HEK293 (cell line): ENCODE measurements at regions not wholly inside any gene's neighbourhood (a gene's known extent, or its start where the extent isn't known, plus 50 kb on each side); places are given as distances from the start of the nearest gene placed in this dataset.

ENCODE experiments used
- CTCF ChIA-PET: fragments of 350-600 bp; formaldehyde crosslinking; extraction: SDS; loops from one replicate; lab custom pipeline; 2021; ENCODE audit warnings: antibody characterized with exemption; lab: Yijun Ruan, JAX
- POLR2A ChIA-PET: fragments of 300-600 bp; formaldehyde crosslinking; extraction: SDS; loops from one replicate; lab custom pipeline; 2020; ENCODE audit warnings: antibody characterized with exemption, inconsistent platforms; lab: Yijun Ruan, JAX
- H3K27ac ChIP-seq: fragments of 200-500 bp; sonication (Bioruptor generic); 2 replicates; pipeline ENCODE4 v1.5.1; 2014; ENCODE audit warnings: low read depth, low read length, control low read depth, inconsistent platforms; ENCODE audit errors: extremely low read depth
- H3K36me3 ChIP-seq, 2 experiments: fragments of 200-500 bp in 1 of 2; sonication (Bioruptor generic) in 1 of 2; 1 replicate in 1 of 2; 2 replicates in 1 of 2; pipeline ENCODE4 v1.5.1; 2014 to 2017; ENCODE audit warnings: inconsistent platforms in 2 of 2, low read length in 2 of 2; ENCODE audit not compliant: control insufficient read depth in 2 of 2, insufficient read depth in 1 of 2
- H3K4me1 ChIP-seq: fragments of 200-500 bp; sonication (Bioruptor generic); 2 replicates; pipeline ENCODE4 v1.5.1; 2014; ENCODE audit warnings: mild to moderate bottlenecking, low read length, inconsistent platforms; ENCODE audit not compliant: control insufficient read depth, insufficient read depth
- H3K4me3 ChIP-seq: 2 replicates; pipeline ENCODE4 v1.5.1; 2011; ENCODE audit warnings: low read depth, mild to moderate bottlenecking, control low read depth, low read length, moderate library complexity
- H3K9me3 ChIP-seq: fragments of 200-500 bp; sonication (Bioruptor generic); 2 replicates; pipeline ENCODE4 v1.5.1; 2014; ENCODE audit warnings: low read depth, low read length, inconsistent platforms; ENCODE audit not compliant: control insufficient read depth, insufficient read depth
- MEIS1 ChIP-seq: sonication (generic); formaldehyde crosslinking; IDR thresholded peaks from 2 replicates; pipeline ENCODE4 v1.8.1; 2022; ENCODE audit warnings: missing genetic modification reagents, mild to moderate bottlenecking, borderline replicate concordance
- RBAK ChIP-seq: fragments of 450-650 bp; formaldehyde crosslinking; IDR thresholded peaks from 2 replicates; pipeline ENCODE4 v1.5.1; 2016; ENCODE audit warnings: missing biosample characterization, missing genetic modification characterization
- SCRT2 ChIP-seq: fragments of 450-650 bp; formaldehyde crosslinking; IDR thresholded peaks from 2 replicates; pipeline ENCODE4 v1.5.1; 2016; ENCODE audit warnings: missing biosample characterization, missing genetic modification characterization
- ZBTB1 ChIP-seq: fragments of 450-650 bp; formaldehyde crosslinking; IDR thresholded peaks from 2 replicates; pipeline ENCODE4 v1.5.1; 2016; ENCODE audit warnings: missing biosample characterization, missing genetic modification characterization
- ZNF112 ChIP-seq: fragments of 450-650 bp; formaldehyde crosslinking; IDR thresholded peaks from 2 replicates; pipeline ENCODE4 v1.5.0; 2017; ENCODE audit warnings: missing biosample characterization, missing genetic modification characterization
- ZNF132 ChIP-seq: fragments of 450-650 bp; formaldehyde crosslinking; IDR thresholded peaks from 2 replicates; pipeline ENCODE4 v1.5.1; 2017; ENCODE audit warnings: missing biosample characterization, missing genetic modification characterization, borderline replicate concordance
- ZNF146 ChIP-seq: fragments of 450-650 bp; formaldehyde crosslinking; IDR thresholded peaks from 2 replicates; pipeline ENCODE4 v1.5.1; 2016; ENCODE audit warnings: missing biosample characterization, missing genetic modification characterization
- ZNF37A ChIP-seq: fragments of 450-650 bp; IDR thresholded peaks from 2 replicates; pipeline ENCODE4 v1.5.1; 2018; ENCODE audit warnings: missing biosample characterization, missing genetic modification characterization
- ZNF404 ChIP-seq: fragments of 450-650 bp; formaldehyde crosslinking; IDR thresholded peaks from 2 replicates; pipeline ENCODE4 v1.5.1; 2017; ENCODE audit warnings: missing biosample characterization, missing genetic modification characterization
- ZNF416 ChIP-seq: fragments of 450-650 bp; formaldehyde crosslinking; IDR thresholded peaks from 2 replicates; pipeline ENCODE4 v1.5.1; 2016; ENCODE audit warnings: missing biosample characterization, missing genetic modification characterization
- ZNF426 ChIP-seq: fragments of 450-650 bp; formaldehyde crosslinking; IDR thresholded peaks from 2 replicates; pipeline ENCODE4 v1.5.1; 2017; ENCODE audit warnings: missing biosample characterization, missing genetic modification characterization, mild to moderate bottlenecking, inconsistent platforms, moderate library complexity
- ZNF514 ChIP-seq: fragments of 450-650 bp; formaldehyde crosslinking; IDR thresholded peaks from 2 replicates; pipeline ENCODE4 v1.5.1; 2016; ENCODE audit warnings: missing biosample characterization, missing genetic modification characterization
- ZNF549 ChIP-seq: fragments of 450-650 bp; IDR thresholded peaks from 2 replicates; pipeline ENCODE4 v1.5.1; 2018; ENCODE audit warnings: missing biosample characterization, missing genetic modification characterization, mild to moderate bottlenecking, inconsistent platforms, moderate library complexity
- ZNF600 ChIP-seq: fragments of 450-650 bp; formaldehyde crosslinking; IDR thresholded peaks from 2 replicates; pipeline ENCODE4 v1.5.1; 2016; ENCODE audit warnings: missing biosample characterization, missing genetic modification characterization
- ZNF624 ChIP-seq: fragments of 450-650 bp; formaldehyde crosslinking; IDR thresholded peaks from 2 replicates; pipeline ENCODE4 v1.5.1; 2017; ENCODE audit warnings: missing biosample characterization, missing genetic modification characterization
- ZNF701 ChIP-seq: fragments of 450-650 bp; formaldehyde crosslinking; IDR thresholded peaks from 2 replicates; pipeline ENCODE4 v1.5.1; 2016; ENCODE audit warnings: missing biosample characterization, missing genetic modification characterization
- ZNF747 ChIP-seq: fragments of 450-650 bp; formaldehyde crosslinking; IDR thresholded peaks from 2 replicates; pipeline ENCODE4 v1.5.1; 2016; ENCODE audit warnings: missing biosample characterization, missing genetic modification characterization
- ZNF777 ChIP-seq: fragments of 450-650 bp; formaldehyde crosslinking; IDR thresholded peaks from 2 replicates; pipeline ENCODE4 v1.5.1; 2017; ENCODE audit warnings: missing biosample characterization, missing genetic modification characterization, borderline replicate concordance
- TF ChIP-seq, protein P1 (sequence below): fragments of 450-650 bp; formaldehyde crosslinking; IDR thresholded peaks from 2 replicates; pipeline ENCODE4 v1.5.1; 2016; ENCODE audit warnings: missing biosample characterization, missing genetic modification characterization
- TF ChIP-seq, protein P2 (sequence below): fragments of 450-650 bp; formaldehyde crosslinking; IDR thresholded peaks from 2 replicates; pipeline ENCODE4 v1.5.1; 2016; ENCODE audit warnings: missing biosample characterization, missing genetic modification characterization
- TF ChIP-seq, protein P3 (sequence below): fragments of 450-650 bp; formaldehyde crosslinking; IDR thresholded peaks from 2 replicates; pipeline ENCODE4 v1.5.1; 2016; ENCODE audit warnings: missing biosample characterization, missing genetic modification characterization
- TF ChIP-seq, protein P4 (sequence below): fragments of 450-650 bp; formaldehyde crosslinking; IDR thresholded peaks from 2 replicates; pipeline ENCODE4 v1.5.1; 2016; ENCODE audit warnings: missing biosample characterization, missing genetic modification characterization
- TF ChIP-seq, protein P5 (sequence below): fragments of 450-650 bp; formaldehyde crosslinking; IDR thresholded peaks from 2 replicates; pipeline ENCODE4 v1.5.1; 2017; ENCODE audit warnings: missing biosample characterization, mild to moderate bottlenecking, missing genetic modification characterization, moderate library complexity

DNA sequence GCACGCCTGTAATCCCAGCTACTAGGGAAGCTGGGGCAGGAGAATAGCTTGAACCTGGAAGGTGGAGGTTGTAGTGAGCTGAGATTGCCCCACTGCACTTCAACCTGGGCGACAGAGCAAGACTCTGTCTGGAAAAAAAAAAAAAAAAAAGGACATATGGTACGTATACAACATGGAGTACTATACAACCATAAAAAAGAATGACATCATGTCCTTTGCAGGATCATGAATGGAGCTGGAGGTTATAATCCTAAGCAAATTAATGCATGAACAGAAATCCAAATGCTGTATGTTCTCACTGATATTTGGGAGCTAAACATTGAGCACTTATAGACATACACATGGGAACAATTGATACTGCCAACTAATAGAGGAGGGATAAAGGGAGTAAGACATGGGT is 99.3 kb upstream of the KCNJ3 start:
- ChIA-PET POLR2A (interaction anchor here (0.7 kb wide), 1 partner anchor 716 kb away, joined by 7 read pairs; no protein-coding TSS in a partner anchor), CTCF (interaction anchor here (0.6 kb wide), 1 partner anchor 466 kb away, joined by 5 read pairs; no protein-coding TSS in a partner anchor)
- no peaks in the 10 kb centered on the region for H3K9me3 ChIP-seq
- no peak overlapping the region for H3K4me3 ChIP-seq
- no peak for TF ChIP-seq ZBTB1
- 0 out of 2 replicates have a peak, but pooled peaks have one; percentile 21 for TF ChIP-seq ZNF146 (tag by site-specific recombination)
- H3K27ac ChIP-seq = no peak overlapping the region
- H3K36me3 ChIP-seq = no peaks in the 10 kb centered on the region
- H3K4me1 ChIP-seq = no peaks in the 10 kb centered on the region

DNA sequence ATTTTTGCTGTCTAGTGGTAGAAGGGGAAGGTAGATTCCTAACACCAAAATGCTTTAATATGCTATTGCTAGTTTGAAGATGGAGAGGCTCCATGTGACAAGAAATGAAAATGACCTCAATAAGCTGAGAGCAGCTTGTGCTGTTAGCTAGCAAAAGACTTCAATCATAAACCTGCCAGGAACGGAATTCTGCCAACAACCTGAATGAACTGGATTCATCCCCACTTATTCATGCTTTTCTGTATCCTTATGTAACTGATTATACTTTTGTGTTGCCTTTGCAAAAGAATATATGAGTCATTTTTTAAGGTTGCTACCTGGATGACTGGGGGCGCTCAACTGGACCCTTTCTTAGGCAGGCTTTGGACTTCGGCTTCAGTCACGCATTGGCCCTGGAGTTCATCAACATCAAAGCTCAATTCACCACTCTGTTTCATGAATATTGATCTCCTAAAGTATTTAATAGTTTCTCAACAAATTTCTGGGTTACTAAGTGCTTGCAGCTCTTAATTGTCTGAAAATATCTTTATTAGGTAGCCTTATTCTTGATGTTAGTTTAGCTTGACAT is 97.5 kb upstream of the KCNJ3 start:
- Histone ChIP-seq H3K27ac (no peak overlapping the region), H3K4me3 (no peak overlapping the region), H3K36me3 (no peaks in the 10 kb centered on the region), H3K4me1 (no peaks in the 10 kb centered on the region), H3K9me3 (no peaks in the 10 kb centered on the region)
- CTCF ChIA-PET = no interaction called here
- TF ChIP-seq, protein P1, sequence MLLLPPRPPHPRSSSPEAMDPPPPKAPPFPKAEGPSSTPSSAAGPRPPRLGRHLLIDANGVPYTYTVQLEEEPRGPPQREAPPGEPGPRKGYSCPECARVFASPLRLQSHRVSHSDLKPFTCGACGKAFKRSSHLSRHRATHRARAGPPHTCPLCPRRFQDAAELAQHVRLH = no peak
- no peak for TF ChIP-seq ZNF549 (tag by site-specific recombination)
- no peak for TF ChIP-seq ZNF37A (tag by site-specific recombination)
- POLR2A ChIA-PET = no interaction called here

DNA sequence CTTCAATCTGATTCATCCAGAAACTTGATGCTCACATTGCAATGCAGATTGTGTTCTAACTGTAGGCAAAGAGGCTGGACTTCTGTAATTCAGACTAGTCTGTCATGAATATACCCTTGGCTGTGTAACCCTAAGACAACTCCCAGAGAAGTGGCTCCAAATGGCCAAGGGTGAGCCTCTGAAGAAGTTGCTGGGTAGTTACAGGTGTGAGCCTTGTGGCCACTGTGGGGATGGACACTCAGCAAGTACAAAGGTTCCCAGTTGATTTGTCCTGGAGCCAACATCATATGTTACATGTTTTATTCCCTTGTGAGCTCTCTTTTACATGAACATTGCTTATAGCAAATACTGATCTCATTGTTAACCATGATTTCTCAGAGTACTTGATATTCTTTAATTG is 94.8 kb upstream of the KCNJ3 start:
- Histone ChIP-seq H3K27ac (no peak overlapping the region), H3K4me1 (no peaks in the 10 kb centered on the region), H3K4me3 (no peak overlapping the region), H3K9me3 (no peaks in the 10 kb centered on the region), H3K36me3 (no peaks in the 10 kb centered on the region)
- ChIA-PET POLR2A (no interaction called here), CTCF (interaction anchor here (0.9 to 2.0 kb wide), 2 partner anchors 11 to 21 kb away, joined by 3 to 7 read pairs; no protein-coding TSS in a partner anchor)
- TF ChIP-seq ZNF777 (tag by site-specific recombination) = no peak
- TF ChIP-seq ZNF747 (tag by site-specific recombination) = no peak
- no peak for TF ChIP-seq MEIS1 (CRISPR knock-in tag)
- no peak for TF ChIP-seq ZNF701 (tag by site-specific recombination)
- TF ChIP-seq ZNF600 = no peak
- no peak for TF ChIP-seq ZNF624 (tag by site-specific recombination)
- TF ChIP-seq, protein P2, sequence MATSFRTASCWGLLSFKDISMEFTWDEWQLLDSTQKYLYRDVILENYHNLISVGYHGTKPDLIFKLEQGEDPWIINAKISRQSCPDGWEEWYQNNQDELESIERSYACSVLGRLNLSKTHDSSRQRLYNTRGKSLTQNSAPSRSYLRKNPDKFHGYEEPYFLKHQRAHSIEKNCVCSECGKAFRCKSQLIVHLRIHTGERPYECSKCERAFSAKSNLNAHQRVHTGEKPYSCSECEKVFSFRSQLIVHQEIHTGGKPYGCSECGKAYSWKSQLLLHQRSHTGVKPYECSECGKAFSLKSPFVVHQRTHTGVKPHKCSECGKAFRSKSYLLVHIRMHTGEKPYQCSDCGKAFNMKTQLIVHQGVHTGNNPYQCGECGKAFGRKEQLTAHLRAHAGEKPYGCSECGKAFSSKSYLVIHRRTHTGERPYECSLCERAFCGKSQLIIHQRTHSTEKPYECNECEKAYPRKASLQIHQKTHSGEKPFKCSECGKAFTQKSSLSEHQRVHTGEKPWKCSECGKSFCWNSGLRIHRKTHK (tag by site-specific recombination) = no peak
- no peak for TF ChIP-seq ZBTB1
- no peak for TF ChIP-seq ZNF426 (tag by site-specific recombination)
- TF ChIP-seq, protein P3, sequence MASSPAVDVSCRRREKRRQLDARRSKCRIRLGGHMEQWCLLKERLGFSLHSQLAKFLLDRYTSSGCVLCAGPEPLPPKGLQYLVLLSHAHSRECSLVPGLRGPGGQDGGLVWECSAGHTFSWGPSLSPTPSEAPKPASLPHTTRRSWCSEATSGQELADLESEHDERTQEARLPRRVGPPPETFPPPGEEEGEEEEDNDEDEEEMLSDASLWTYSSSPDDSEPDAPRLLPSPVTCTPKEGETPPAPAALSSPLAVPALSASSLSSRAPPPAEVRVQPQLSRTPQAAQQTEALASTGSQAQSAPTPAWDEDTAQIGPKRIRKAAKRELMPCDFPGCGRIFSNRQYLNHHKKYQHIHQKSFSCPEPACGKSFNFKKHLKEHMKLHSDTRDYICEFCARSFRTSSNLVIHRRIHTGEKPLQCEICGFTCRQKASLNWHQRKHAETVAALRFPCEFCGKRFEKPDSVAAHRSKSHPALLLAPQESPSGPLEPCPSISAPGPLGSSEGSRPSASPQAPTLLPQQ (tag by site-specific recombination) = no peak

DNA sequence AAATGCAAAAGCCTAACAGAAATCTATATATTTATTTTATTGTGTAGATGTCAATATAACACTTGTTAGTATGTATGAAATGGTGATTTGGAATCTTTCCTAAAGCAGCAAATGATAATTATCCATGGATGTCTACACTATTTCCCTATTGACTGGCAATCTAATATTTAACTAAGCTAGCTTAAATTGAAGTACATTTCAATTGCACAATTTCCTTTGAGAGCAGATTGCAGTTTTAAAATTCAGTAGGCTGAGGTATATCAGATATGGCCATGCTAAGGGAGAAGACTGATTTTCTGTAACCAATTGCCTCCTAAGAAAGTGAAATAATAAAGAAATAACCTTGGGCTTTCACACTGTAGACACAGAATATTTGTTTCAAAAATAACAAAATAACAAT is 90.1 kb upstream of the KCNJ3 start:
- ChIA-PET POLR2A (no interaction called here), CTCF (no interaction called here)
- Histone ChIP-seq H3K36me3 (no peaks in the 10 kb centered on the region), H3K4me1 (no peaks in the 10 kb centered on the region), H3K27ac (no peak overlapping the region), H3K9me3 (no peaks in the 10 kb centered on the region), H3K4me3 (no peak overlapping the region)
- TF ChIP-seq ZNF404 = no peak
- no peak for TF ChIP-seq ZNF132 (tag by site-specific recombination)
- no peak for TF ChIP-seq RBAK
- no peak for TF ChIP-seq ZNF112 (tag by site-specific recombination)
- no peak for TF ChIP-seq ZNF416 (tag by site-specific recombination)
- TF ChIP-seq, protein P4, sequence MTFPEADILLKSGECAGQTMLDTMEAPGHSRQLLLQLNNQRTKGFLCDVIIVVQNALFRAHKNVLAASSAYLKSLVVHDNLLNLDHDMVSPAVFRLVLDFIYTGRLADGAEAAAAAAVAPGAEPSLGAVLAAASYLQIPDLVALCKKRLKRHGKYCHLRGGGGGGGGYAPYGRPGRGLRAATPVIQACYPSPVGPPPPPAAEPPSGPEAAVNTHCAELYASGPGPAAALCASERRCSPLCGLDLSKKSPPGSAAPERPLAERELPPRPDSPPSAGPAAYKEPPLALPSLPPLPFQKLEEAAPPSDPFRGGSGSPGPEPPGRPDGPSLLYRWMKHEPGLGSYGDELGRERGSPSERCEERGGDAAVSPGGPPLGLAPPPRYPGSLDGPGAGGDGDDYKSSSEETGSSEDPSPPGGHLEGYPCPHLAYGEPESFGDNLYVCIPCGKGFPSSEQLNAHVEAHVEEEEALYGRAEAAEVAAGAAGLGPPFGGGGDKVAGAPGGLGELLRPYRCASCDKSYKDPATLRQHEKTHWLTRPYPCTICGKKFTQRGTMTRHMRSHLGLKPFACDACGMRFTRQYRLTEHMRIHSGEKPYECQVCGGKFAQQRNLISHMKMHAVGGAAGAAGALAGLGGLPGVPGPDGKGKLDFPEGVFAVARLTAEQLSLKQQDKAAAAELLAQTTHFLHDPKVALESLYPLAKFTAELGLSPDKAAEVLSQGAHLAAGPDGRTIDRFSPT = no peak
- TF ChIP-seq, protein P5, sequence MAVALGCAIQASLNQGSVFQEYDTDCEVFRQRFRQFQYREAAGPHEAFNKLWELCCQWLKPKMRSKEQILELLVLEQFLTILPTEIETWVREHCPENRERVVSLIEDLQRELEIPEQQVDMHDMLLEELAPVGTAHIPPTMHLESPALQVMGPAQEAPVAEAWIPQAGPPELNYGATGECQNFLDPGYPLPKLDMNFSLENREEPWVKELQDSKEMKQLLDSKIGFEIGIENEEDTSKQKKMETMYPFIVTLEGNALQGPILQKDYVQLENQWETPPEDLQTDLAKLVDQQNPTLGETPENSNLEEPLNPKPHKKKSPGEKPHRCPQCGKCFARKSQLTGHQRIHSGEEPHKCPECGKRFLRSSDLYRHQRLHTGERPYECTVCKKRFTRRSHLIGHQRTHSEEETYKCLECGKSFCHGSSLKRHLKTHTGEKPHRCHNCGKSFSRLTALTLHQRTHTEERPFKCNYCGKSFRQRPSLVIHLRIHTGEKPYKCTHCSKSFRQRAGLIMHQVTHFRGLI (tag by site-specific recombination) = no peak
- no peak for TF ChIP-seq SCRT2 (tag by site-specific recombination)
- TF ChIP-seq ZNF514 (tag by site-specific recombination) = no peak
